ENCODE measurements at regions not wholly inside any gene's neighbourhood (a gene's known extent, or its start where the extent isn't known, plus 50 kb on each side); places are given as distances from the start of the nearest gene placed in this dataset.

DNA sequence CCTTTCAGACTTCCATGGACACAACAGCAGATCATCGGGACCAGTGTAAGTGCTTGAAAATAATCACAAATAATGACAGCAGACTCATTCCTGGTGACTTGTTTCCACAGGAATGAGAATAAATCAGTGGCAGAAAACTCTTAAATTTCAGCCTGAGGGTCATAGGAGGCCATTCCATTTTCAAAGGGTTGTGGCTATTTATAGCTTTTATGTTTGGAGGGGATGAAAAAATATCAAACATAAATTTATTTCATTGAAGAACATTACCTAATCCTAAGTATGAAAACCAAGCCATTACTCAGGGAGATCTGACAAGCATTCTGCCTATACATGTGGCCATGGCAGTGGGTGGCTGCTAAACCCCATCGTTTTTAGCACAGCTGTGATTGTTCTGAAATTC is 173.6 kb upstream of the CNR1 start:
- no peak for DNase-seq (ENCODE audit: low spot score in 2 of 2)
- TF ChIP-seq POLR2A (IDR thresholded peaks at IDR 0.05): no peak
- TF ChIP-seq, protein P1, sequence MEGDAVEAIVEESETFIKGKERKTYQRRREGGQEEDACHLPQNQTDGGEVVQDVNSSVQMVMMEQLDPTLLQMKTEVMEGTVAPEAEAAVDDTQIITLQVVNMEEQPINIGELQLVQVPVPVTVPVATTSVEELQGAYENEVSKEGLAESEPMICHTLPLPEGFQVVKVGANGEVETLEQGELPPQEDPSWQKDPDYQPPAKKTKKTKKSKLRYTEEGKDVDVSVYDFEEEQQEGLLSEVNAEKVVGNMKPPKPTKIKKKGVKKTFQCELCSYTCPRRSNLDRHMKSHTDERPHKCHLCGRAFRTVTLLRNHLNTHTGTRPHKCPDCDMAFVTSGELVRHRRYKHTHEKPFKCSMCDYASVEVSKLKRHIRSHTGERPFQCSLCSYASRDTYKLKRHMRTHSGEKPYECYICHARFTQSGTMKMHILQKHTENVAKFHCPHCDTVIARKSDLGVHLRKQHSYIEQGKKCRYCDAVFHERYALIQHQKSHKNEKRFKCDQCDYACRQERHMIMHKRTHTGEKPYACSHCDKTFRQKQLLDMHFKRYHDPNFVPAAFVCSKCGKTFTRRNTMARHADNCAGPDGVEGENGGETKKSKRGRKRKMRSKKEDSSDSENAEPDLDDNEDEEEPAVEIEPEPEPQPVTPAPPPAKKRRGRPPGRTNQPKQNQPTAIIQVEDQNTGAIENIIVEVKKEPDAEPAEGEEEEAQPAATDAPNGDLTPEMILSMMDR (IDR thresholded peaks at IDR 0.05): no peak
- intact Hi-C loops (cut with DNase I; ENCODE audit: low total_unique reads): no loop called here
- 29 to 34% methylated on average over 2 of the region's 2 CpGs for WGBS, 2 donors
- no peak overlapping the region for H3K4me3 ChIP-seq (ENCODE audit: low read depth, poor library complexity, severe bottlenecking)

DNA sequence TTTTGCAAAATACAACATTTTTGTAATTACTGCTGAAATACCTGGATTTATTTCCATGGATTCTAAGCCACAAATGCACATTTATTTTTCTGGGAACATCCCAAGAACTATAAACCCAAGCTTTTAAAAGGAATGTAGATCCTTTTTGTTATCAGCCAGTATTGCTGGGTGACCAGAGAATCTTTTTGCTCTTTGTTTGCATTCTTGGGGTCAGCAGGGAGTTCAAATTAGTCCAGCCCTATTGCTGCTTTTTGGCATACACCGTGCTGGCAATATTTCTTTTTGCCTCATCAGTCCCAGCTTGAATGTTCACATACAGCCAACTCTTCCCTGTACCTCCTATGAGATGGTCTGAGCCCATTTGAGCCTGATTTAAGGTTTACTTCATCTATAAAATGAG is 155.2 kb upstream of the CNR1 start:
- DNase-seq (ENCODE audit: low spot score in 2 of 2): no peak
- no peak for TF ChIP-seq POLR2A (IDR thresholded peaks at IDR 0.05)
- TF ChIP-seq, protein P1 (IDR thresholded peaks at IDR 0.05): no peak
- intact Hi-C loops (cut with DNase I; ENCODE audit: low total_unique reads): no loop called here
- no peak overlapping the region for H3K4me3 ChIP-seq (ENCODE audit: low read depth, poor library complexity, severe bottlenecking)
- WGBS, 2 donors: 54 to 82% methylated on average over 1 of the region's 1 CpG

DNA sequence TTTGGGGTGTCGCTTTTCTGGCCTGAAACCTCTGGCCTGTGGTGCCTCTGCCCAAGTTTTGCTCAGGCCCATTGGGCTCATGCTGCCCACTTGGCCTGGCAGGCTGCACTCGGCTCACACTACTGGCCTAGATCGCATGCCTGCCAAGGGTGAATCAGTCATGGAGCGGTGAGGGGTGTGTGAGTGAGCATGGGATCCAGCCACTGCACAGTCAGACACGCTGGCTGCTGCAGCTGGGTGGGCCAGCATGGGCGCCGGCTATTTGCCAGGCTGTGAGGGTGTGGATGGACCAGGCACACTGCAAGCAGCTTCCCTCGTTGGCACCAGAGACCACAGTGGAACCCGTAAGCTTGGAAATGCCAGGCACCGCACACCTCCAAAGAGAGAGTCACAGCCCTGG is 145.4 kb upstream of the CNR1 start:
- 87 to 89% methylated on average over 8 to 10 of the region's 10 CpGs for WGBS, 2 donors
- DNase-seq (ENCODE audit: low spot score in 2 of 2): no peak
- no peak overlapping the region for H3K4me3 ChIP-seq (ENCODE audit: low read depth, poor library complexity, severe bottlenecking)
- TF ChIP-seq, protein P1 (IDR thresholded peaks at IDR 0.05): no peak
- TF ChIP-seq POLR2A (IDR thresholded peaks at IDR 0.05): no peak
- intact Hi-C loops (cut with DNase I; ENCODE audit: low total_unique reads): no loop called here

DNA sequence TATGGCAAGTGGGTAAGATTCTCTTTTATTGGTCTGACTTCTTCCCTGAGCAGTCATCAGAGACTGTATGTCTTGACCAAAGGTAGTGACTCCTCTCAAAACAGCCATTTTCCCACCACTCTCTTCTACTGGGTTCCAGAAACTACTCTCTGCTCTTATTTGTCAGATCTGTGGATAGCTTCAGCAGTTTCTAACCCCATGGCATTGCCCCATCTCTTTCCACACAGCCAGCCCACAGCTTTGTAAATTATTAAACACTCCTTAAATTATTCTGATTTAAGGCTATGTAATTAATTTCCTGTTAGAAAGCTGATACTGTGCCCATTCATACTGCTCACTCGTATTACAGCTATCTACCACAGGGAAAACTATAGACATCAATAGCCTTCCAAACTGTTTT is 138.4 kb upstream of the CNR1 start:
- WGBS, 2 donors: 66 to 68% methylated on average over 1 of the region's 1 CpG
- no peak for DNase-seq (ENCODE audit: low spot score in 2 of 2)
- intact Hi-C loops (cut with DNase I; ENCODE audit: low total_unique reads): no loop called here
- TF ChIP-seq, protein P1 (IDR thresholded peaks at IDR 0.05): no peak
- no peak overlapping the region for H3K4me3 ChIP-seq (ENCODE audit: low read depth, poor library complexity, severe bottlenecking)

GRCh38 chr6:88302769-88303225 is 136.7 kb upstream of the CNR1 start:
- intact Hi-C loops (cut with DNase I; ENCODE audit: low total_unique reads): no loop called here
- no peak for DNase-seq (ENCODE audit: low spot score in 2 of 2)
- TF ChIP-seq POLR2A (IDR thresholded peaks at IDR 0.05): no peak
- TF ChIP-seq, protein P1 (IDR thresholded peaks at IDR 0.05): no peak
- no peak overlapping the region for H3K4me3 ChIP-seq (ENCODE audit: low read depth, poor library complexity, severe bottlenecking)
